Neuronal stem cell (in vitro differentiated cells): ENCODE measurements at regions not wholly inside any gene's neighbourhood (a gene's known extent, or its start where the extent isn't known, plus 50 kb on each side); places are given as distances from the start of the nearest gene placed in this dataset.
A peak's percentile ranks its signal among the peaks of the same experiment; 100 is the strongest.

Source experiments
- DNase-seq: peaks from one replicate; pipeline ENCODE4 v3.0.0-alpha.2; 2013; ENCODE audit warnings: low spot score
- H2AFZ ChIP-seq: one replicate; pipeline ENCODE4 v1.6.1; 2013; ENCODE audit warnings: mild to moderate bottlenecking, low read length, inconsistent platforms
- H2AK5ac ChIP-seq: 2 replicates; pipeline ENCODE4 v1.6.1; 2013; ENCODE audit warnings: low read depth, mild to moderate bottlenecking, inconsistent platforms, low read length, moderate library complexity, mixed read lengths
- H2BK120ac ChIP-seq: 2 replicates; pipeline ENCODE4 v1.6.1; 2013; ENCODE audit warnings: low read depth, mild to moderate bottlenecking, inconsistent platforms, low read length, moderate library complexity, mixed read lengths
- H2BK12ac ChIP-seq: one replicate; pipeline ENCODE4 v1.6.1; 2013; ENCODE audit warnings: low read length, inconsistent platforms
- H2BK15ac ChIP-seq: 2 replicates; pipeline ENCODE4 v1.6.1; 2013; ENCODE audit warnings: mild to moderate bottlenecking, low read length, inconsistent platforms, mixed read lengths
- H2BK5ac ChIP-seq: one replicate; pipeline ENCODE4 v1.6.1; 2013; ENCODE audit warnings: inconsistent platforms, mild to moderate bottlenecking, low read length, moderate library complexity
- H3K14ac ChIP-seq: one replicate; pipeline ENCODE4 v1.6.1; 2013; ENCODE audit warnings: low read length, inconsistent platforms
- H3K18ac ChIP-seq: 2 replicates; pipeline ENCODE4 v1.6.1; 2013; ENCODE audit warnings: low read length, inconsistent platforms
- H3K23ac ChIP-seq: 2 replicates; pipeline ENCODE4 v1.6.1; 2013; ENCODE audit warnings: low read depth, mild to moderate bottlenecking, mixed read lengths, low read length, inconsistent platforms; ENCODE audit not compliant: poor library complexity
- H3K27ac ChIP-seq: replicated peaks from 3 replicates; pipeline ENCODE4 v1.5.1; 2013; ENCODE audit warnings: low read length, inconsistent platforms
- H3K27me3 ChIP-seq, 3 experiments: 2 replicates each; pipeline ENCODE4 v1.6.1; 2013; ENCODE audit warnings: low read length in 3 of 3, mild to moderate bottlenecking in 2 of 3, inconsistent platforms in 1 of 3, low read depth in 1 of 3, mixed read lengths in 1 of 3, moderate library complexity in 1 of 3; ENCODE audit not compliant: control insufficient read depth in 3 of 3, insufficient read depth in 3 of 3
- H3K36me3 ChIP-seq, 2 donors: replicated peaks in 1 of 2; 2 replicates each; pipeline ENCODE4 v1.6.1; 2013; ENCODE audit warnings: low read length in 2 of 2; ENCODE audit not compliant: control insufficient read depth in 2 of 2, insufficient read depth in 2 of 2
- H3K4ac ChIP-seq: 2 replicates; pipeline ENCODE4 v1.6.1; 2013; ENCODE audit warnings: inconsistent platforms, mild to moderate bottlenecking, low read length, moderate library complexity
- H3K4me1 ChIP-seq, 2 donors: 1 replicate in 1 of 2; 2 replicates in 1 of 2; pipeline ENCODE4 v1.6.1; 2013; ENCODE audit warnings: low read length in 2 of 2, low read depth in 1 of 2; ENCODE audit not compliant: control insufficient read depth in 2 of 2, insufficient read depth in 1 of 2
- H3K4me2 ChIP-seq: one replicate; pipeline ENCODE4 v1.6.1; 2013; ENCODE audit warnings: mild to moderate bottlenecking, low read length, inconsistent platforms; ENCODE audit not compliant: insufficient read depth, poor library complexity, severe bottlenecking
- H3K4me3 ChIP-seq, 2 donors: 2 replicates each; pipeline ENCODE4 v1.5.1; 2013; ENCODE audit warnings: low read length in 2 of 2, mild to moderate bottlenecking in 2 of 2, inconsistent platforms in 1 of 2, moderate library complexity in 1 of 2
- H3K79me1 ChIP-seq: one replicate; pipeline ENCODE4 v1.6.1; 2013; ENCODE audit warnings: low read depth, mild to moderate bottlenecking, inconsistent platforms, low read length, moderate library complexity
- H3K9ac ChIP-seq: one replicate; pipeline ENCODE4 v1.6.1; 2013; ENCODE audit warnings: mild to moderate bottlenecking, low read depth, low read length, inconsistent platforms; ENCODE audit not compliant: poor library complexity
- H3K9me3 ChIP-seq, 2 donors: replicated peaks in 1 of 2; 2 replicates each; pipeline versions ENCODE3 to v1.6.1; 2013; ENCODE audit warnings: low read length in 2 of 2, mild to moderate bottlenecking in 2 of 2, inconsistent platforms in 1 of 2, low read depth in 1 of 2, mixed read lengths in 1 of 2, moderate library complexity in 1 of 2; ENCODE audit not compliant: control insufficient read depth in 2 of 2, insufficient read depth in 1 of 2
- H4K8ac ChIP-seq: one replicate; pipeline ENCODE4 v1.6.1; 2013; ENCODE audit warnings: low read depth, mild to moderate bottlenecking, inconsistent platforms, low read length, moderate library complexity
- H4K91ac ChIP-seq: one replicate; pipeline ENCODE4 v1.6.1; 2013; ENCODE audit warnings: low read length, low read depth, mild to moderate bottlenecking, inconsistent platforms; ENCODE audit not compliant: poor library complexity
- WGBS, 2 donors: extraction: QIAGEN DNeasy Blood & Tissue Kit; methylation state at CpG; one replicate each; pipeline ENCODE4 v1.1.7; 2013; ENCODE audit warnings: missing lambda C conversion rate in 2 of 2, mixed read lengths in 1 of 2; ENCODE audit not compliant: insufficient read length in 2 of 2, insufficient replicate concordance in 1 of 2; ENCODE audit errors: extremely low coverage in 2 of 2; 5-methylcytosine and 5-hydroxymethylcytosine counted together

DNA sequence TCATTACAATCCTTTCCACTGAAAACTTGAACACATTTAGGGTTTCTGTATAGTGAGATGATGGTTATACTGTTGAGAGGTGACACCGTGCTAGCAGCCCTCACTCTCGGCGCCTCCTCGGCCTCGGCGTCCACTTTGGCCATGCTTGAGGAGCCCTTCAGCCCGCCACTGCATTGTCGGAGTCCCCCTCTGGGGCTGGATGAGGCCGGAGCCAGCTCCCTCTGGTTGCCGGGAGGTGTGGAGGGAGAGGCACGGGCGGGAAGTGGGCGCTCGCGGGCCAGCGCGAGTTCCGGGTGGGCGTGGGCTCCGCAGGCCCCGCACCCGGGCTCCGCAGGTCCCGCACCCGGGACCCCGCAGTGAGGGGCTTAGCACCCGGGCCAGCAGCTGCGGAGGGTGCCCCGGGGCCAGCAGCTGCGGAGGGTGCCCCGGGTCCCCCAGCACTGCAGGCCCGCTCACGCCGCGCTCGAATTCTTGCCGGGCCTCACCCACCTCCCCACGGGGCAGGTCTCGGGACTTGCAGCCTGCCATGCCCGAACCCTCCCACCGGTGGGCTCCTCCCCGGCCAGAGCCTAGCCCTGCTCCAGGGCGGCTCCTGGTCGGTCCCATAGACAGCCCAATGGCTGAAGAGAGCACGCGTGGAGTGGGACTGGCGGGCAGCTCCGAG is 145.9 kb upstream of the ZNF608 start:
- no CpG with 5 or more reads among the region's 48 CpGs for WGBS, 2 donors
- Histone ChIP-seq H3K36me3 (no peaks in the 10 kb centered on the region), H3K9ac (no peak overlapping the region), H3K4me1 (peaks cover 4 to 31% of the 10 kb centered on the region in 2 donors), H3K4me3 (no peak overlapping the region), H3K27ac (no peak overlapping the region), H4K8ac (no peak overlapping the region), H3K27me3 (no peaks in the 10 kb centered on the region), H3K4ac (no peak overlapping the region), H3K4me2 (no peak overlapping the region), H2BK15ac (peak overlapping the region; percentile 99), H3K23ac (no peak overlapping the region), H3K14ac (no peak overlapping the region), H3K79me1 (no peaks in the 10 kb centered on the region), H4K91ac (no peak overlapping the region), H2AK5ac (peak overlapping the region; percentile 98), H2BK120ac (peak overlapping the region; percentile 43), H3K18ac (peak overlapping the region; percentile 96), H2BK12ac (peak overlapping the region; percentile 82), H2BK5ac (no peak overlapping the region), H3K9me3 (peaks cover 2 to 14% of the 10 kb centered on the region in 2 donors), H2AFZ (no peak overlapping the region)
- DNase-seq: no peak

- no peak overlapping the region for H3K14ac ChIP-seq
- H3K23ac ChIP-seq: no peak overlapping the region
- H2BK5ac ChIP-seq: no peak overlapping the region
- no peak overlapping the region for H2AK5ac ChIP-seq
- no peak overlapping the region for H4K8ac ChIP-seq
- no peaks in the 10 kb centered on the region for H3K27me3 ChIP-seq
- WGBS, 2 donors: no CpG with 5 or more reads among the region's 4 CpGs
- DNase-seq: no peak
- H2AFZ ChIP-seq: no peak overlapping the region
- no peak overlapping the region for H3K4me3 ChIP-seq
- H3K18ac ChIP-seq: no peak overlapping the region
- H3K36me3 ChIP-seq: no peaks in the 10 kb centered on the region
- peaks cover 6 to 21% of the 10 kb centered on the region in 2 donors for H3K9me3 ChIP-seq
- no peak overlapping the region for H4K91ac ChIP-seq
- H3K79me1 ChIP-seq: no peaks in the 10 kb centered on the region
- no peak overlapping the region for H2BK15ac ChIP-seq
- no peak overlapping the region for H3K27ac ChIP-seq
- peaks cover 0 to 11% of the 10 kb centered on the region in 2 donors for H3K4me1 ChIP-seq
- no peak overlapping the region for H3K4ac ChIP-seq
- H3K4me2 ChIP-seq: no peak overlapping the region
- H2BK120ac ChIP-seq: no peak overlapping the region
- no peak overlapping the region for H2BK12ac ChIP-seq
- H3K9ac ChIP-seq: no peak overlapping the region
Observed at GRCh38 chr5:124894541-124894940, 148.1 kb upstream of the ZNF608 start.

- H3K4me1 ChIP-seq: peaks cover 0 to 11% of the 10 kb centered on the region in 2 donors
Observed at GRCh38 chr5:124895236-124895635, 148.8 kb upstream of the ZNF608 start.

DNA sequence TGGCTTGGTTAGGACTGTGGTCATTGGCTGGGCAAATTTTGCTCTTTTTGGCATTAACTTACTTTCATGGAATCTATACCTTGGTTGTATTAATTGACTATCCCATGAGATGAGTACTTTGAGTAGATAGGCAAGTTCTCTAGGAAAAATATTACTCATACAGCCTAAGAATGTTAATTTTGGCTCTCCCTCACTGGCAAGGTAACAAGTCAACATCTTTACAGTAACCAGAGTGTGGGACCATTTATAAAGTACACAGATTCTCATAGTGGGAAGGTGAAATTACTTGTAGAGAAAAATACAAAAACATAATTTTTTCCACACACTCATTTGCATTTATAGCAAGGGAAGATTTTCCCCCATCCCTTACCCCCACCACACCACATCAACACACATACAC is 154.6 kb upstream of the ZNF608 start:
- Histone ChIP-seq H2BK12ac (no peak overlapping the region), H3K27ac (no peak overlapping the region), H3K4me1 (peaks cover 11 to 38% of the 10 kb centered on the region in 2 donors), H3K4me2 (no peak overlapping the region), H2BK5ac (no peak overlapping the region), H2BK120ac (no peak overlapping the region), H3K4ac (no peak overlapping the region), H3K18ac (no peak overlapping the region), H3K9ac (no peak overlapping the region), H3K9me3 (peaks cover 4 to 9% of the 10 kb centered on the region in 2 donors), H3K23ac (no peak overlapping the region), H4K8ac (no peak overlapping the region), H2BK15ac (no peak overlapping the region), H3K36me3 (no peaks in the 10 kb centered on the region), H4K91ac (no peak overlapping the region), H2AK5ac (no peak overlapping the region), H3K4me3 (no peak overlapping the region), H3K27me3 (no peaks in the 10 kb centered on the region), H3K14ac (no peak overlapping the region), H3K79me1 (no peaks in the 10 kb centered on the region), H2AFZ (no peak overlapping the region)
- no peak for DNase-seq

More at GRCh38 chr5:124895236-124895635, 148.8 kb upstream of the ZNF608 start:
- no peak overlapping the region for H2BK5ac ChIP-seq
- H3K36me3 ChIP-seq: no peaks in the 10 kb centered on the region
- no peak overlapping the region for H2BK15ac ChIP-seq
- no peak overlapping the region for H3K27ac ChIP-seq
- H3K79me1 ChIP-seq: no peaks in the 10 kb centered on the region
- no peak overlapping the region for H3K9ac ChIP-seq
- DNase-seq: peak; percentile 83
- no peak overlapping the region for H3K23ac ChIP-seq
- peaks cover 6 to 21% of the 10 kb centered on the region in 2 donors for H3K9me3 ChIP-seq
- no peak overlapping the region for H3K4ac ChIP-seq
- no peak overlapping the region for H3K4me3 ChIP-seq
- H2BK120ac ChIP-seq: no peak overlapping the region
- no peak overlapping the region for H2AK5ac ChIP-seq
- no peak overlapping the region for H2AFZ ChIP-seq
- WGBS, 2 donors: no CpG with 5 or more reads among the region's 2 CpGs
- H4K91ac ChIP-seq: no peak overlapping the region
- H3K27me3 ChIP-seq: no peaks in the 10 kb centered on the region
- H3K4me2 ChIP-seq: no peak overlapping the region
- no peak overlapping the region for H2BK12ac ChIP-seq
- no peak overlapping the region for H3K18ac ChIP-seq
- no peak overlapping the region for H4K8ac ChIP-seq
- H3K14ac ChIP-seq: no peak overlapping the region
